NCI-H2227 treated with DMSO at 0.1 percent for 48 hours (cell line): ENCODE measurements at regions not wholly inside any gene's neighbourhood (a gene's known extent, or its start where the extent isn't known, plus 50 kb on each side); places are given as distances from the start of the nearest gene placed in this dataset.

Experiments
- DNase-seq: peaks from one replicate; lab custom pipeline; 2025; lab: John Stamatoyannopoulos, UW

- peak; percentile 22 for DNase-seq
Measured at GRCh38 chr2:136373841-136374240, 255.9 kb upstream of the CXCR4 start.

- DNase-seq, result no peak
Measured at GRCh38 chr2:136373029-136373428, 255.1 kb upstream of the CXCR4 start.

GRCh38 chr2:136363900-136364299 is 246.0 kb upstream of the CXCR4 start:
- no peak for DNase-seq

DNA sequence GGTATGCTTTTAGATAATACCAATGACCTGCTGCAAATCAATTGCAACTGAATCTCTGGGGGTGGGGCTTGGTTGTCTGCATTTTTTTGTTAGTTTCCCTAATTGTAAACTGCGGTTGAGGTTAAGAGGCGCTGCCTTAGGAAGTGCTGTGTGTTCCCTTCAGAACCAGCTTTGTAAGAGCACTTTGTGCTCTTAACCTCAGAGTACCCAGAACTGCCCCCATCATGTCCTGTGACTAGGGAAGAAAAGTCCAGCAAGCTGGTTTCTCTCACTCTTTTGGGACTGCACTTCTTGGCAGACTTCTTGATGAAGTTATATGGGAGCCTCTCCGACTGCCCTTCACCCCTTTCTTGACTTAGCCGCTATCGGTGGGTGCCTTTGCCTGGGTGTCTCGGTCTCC is 245.5 kb upstream of the CXCR4 start:
- no peak for DNase-seq

GRCh38 chr2:136362676-136363390 is 244.9 kb upstream of the CXCR4 start:
- DNase-seq, result no peak

DNA sequence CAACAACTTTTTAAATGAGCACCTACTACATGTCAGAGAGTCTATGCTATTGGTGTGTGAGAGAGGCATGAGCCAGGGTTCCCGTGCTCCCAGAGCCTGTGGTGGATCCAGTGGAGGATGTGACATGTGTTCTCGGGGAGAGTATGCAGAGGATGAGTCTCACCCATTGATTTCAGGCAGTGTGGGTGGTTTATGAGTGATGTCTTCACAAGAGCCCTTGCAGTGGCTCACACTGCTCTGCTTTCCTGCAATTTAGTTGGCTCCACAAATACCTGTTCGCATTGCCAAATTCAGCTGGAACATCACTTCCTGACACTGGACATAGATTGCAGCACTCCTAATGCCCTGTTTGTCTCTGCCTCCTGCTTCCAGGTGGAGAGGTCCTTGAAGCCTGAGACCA is 243.6 kb upstream of the CXCR4 start:
- DNase-seq, result no peak

GRCh38 chr2:136360790-136361189 is 242.8 kb upstream of the CXCR4 start:
- no peak for DNase-seq

DNA sequence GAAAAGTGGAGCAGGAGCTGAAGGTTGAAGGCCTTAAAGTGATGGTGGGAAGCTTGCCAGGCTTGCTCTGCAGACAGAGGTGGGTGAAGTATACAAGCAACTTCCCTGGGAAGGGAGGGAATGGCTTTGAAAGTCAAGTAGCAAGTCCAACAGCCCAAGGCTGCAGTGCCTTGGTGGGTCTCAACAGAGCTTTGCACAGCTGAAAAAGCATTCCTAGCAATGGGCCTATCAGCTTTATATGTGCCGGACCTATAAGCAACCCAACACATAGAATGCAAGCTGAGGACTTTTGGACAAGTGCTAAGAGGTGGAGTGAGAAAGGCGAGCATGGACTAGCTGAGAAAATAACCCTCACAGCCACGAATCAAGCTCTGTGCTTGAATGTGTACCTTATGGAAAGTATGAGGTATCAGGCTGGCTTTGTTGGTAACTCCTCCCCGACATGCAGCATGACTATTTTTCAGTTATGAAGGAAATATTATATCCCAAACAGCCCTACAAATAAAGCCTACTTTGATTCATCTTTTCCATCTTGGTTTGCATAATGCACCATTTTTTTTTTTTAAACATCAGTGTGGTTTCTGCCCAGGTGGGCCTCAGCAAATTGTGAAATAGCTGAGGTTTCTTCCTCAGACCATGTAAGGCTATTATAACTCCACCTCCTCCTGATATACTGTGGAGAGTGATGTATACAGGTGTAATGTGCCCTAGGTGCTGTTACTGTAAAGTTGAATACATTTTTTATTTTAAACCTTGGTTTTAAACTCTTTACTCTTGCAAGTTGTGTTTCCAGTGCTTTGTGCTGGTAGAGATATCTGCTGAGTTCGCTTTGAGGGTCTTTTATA is 241.4 kb upstream of the CXCR4 start:
- no peak for DNase-seq

DNA sequence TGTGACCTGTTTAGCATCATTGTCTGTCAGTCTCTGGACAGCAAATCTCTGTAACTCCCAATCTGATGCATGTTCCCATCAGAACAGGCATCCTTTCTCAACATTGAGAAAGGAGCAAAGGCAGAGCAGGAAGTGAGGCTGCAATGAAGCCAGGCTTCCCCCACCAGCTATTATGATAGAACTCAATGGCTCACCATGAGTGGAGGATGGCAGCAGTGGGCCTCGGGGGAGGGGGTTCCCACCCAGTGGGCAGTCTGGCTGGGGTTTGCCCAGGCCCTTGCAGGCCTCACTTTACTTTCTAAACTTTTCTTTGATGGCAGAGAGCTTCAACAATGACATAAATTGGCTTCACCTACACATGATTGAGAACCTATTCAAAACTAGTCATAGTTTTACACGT is 240.6 kb upstream of the CXCR4 start:
- no peak for DNase-seq

DNA sequence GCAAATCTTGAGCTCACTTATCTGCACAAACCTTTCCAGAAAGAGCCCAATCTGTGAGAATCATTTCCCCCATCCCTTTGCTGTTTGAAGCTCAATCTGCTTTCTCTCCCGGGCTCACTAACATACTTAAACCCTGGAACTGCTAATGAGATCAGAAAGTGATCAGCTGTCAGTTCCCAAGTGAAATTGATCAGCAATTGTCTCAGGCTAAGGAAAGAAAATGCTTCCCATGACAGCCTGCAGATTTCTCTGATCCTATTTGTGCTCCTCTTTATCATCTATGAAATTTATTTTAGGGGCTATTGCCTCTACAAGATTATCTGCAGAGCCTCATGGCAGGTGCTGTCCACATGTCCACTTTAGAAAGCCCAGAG is 239.0 kb upstream of the CXCR4 start:
- DNase-seq, result no peak

DNA sequence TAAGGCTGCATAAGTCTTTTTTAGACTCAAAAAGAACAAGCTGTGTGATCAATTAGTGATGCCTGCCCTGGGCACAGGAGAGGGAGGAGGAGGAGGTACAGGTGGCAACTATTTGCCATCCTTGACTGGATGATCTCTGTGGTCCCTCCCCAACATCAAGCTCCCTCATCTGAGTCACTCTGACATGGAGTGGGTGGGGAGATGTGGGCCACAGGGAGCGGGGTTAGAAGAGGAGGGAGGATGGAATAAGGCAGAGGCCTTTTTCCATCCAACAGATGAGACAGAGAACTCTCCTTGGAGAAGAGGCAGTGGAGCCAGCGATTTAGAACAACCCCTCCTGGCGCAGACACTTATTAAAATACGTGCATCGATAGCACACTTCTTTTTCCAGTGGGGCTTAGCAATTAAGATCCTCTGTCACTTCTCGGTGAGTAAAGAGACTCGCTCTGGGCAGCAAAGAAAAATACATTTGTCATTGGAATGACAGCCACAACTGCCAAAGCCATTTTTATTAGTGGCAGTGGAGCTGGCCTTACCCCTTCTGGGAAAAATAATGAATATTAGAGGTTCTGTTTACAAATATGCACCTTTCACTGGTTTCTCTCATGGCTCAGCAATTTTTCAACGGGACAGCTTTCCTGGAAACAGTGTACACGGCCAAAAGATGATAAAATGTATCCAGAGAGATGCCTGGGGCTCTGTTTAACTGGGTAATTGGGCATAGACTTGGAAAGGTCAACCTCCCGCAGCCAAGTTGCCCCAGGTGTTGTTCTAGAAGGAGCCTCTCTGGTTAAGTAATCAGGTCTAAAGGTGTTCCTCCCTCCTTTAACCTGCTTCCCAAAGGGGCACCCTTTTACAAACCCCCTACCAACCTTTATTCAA is 238.4 kb upstream of the CXCR4 start:
- peak; percentile 27 for DNase-seq

- DNase-seq, result no peak
Measured at GRCh38 chr2:136351684-136352083, 233.7 kb upstream of the CXCR4 start.

DNA sequence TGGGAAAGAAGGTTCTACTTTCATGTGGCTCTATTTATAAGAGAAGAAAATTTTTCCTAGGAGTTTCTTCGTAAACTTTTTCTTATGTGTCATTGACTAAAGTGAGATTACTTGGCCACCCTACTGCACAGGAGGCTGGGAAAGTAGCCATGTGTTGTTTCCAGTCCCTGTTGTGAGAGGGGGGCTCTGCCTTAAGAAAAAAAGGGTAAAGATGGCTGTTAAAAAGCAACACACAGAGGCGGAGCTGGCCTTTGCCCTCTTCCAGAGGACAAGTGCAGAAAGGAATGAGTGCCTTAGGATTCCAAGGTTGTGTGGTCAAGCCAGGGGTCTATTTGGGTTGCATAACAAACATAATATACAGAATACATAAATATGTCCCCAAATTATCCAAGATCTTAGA is 230.0 kb upstream of the CXCR4 start:
- DNase-seq, result no peak

DNA sequence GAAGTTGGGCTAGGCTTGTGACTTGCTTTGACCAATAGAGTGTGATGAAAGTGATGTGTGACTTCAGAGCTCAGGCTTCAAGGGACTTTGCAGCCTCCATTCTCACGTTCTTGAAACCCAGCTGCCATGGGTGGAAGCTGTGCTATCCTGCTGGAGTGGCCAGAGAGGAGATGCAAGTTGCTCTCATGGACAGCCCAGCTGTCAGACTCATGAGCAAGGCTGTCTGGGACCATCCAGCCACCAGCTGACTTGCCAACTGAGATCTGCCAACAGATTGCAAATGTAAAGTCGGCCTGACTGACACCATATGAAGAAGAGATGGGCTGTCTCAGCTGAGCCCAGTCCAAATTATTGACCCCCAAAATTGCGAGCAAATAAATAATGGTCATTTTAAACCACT is 226.4 kb upstream of the CXCR4 start:
- DNase-seq, result no peak

GRCh38 chr2:136342138-136342537 is 224.2 kb upstream of the CXCR4 start:
- DNase-seq, result no peak

GRCh38 chr2:136334967-136335366 is 217.0 kb upstream of the CXCR4 start:
- DNase-seq, result no peak

GRCh38 chr2:136332436-136333095 is 214.6 kb upstream of the CXCR4 start:
- DNase-seq, result no peak

DNA sequence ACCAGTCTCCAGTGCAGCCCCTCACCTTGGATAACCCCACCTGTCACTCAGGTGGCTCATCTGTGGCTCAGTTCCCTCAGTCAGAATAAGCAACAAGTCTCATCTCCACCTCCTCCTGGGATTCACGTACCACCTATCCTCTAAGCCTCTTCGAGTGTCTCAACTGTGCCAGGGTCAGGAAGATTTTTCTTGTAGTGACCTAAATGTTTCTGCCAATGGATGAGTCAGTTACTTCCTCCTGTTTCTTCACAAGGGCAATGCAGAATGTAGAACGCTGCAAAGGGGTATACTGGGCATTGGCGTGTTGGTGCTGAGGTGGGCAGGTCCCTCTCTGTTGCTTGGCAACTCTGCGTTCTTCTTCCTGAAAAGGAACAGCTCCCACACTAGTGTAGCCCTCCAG is 213.3 kb upstream of the CXCR4 start:
- DNase-seq, result no peak

GRCh38 chr2:136328207-136328795 is 210.4 kb upstream of the CXCR4 start:
- peak; percentile 59 for DNase-seq

DNA sequence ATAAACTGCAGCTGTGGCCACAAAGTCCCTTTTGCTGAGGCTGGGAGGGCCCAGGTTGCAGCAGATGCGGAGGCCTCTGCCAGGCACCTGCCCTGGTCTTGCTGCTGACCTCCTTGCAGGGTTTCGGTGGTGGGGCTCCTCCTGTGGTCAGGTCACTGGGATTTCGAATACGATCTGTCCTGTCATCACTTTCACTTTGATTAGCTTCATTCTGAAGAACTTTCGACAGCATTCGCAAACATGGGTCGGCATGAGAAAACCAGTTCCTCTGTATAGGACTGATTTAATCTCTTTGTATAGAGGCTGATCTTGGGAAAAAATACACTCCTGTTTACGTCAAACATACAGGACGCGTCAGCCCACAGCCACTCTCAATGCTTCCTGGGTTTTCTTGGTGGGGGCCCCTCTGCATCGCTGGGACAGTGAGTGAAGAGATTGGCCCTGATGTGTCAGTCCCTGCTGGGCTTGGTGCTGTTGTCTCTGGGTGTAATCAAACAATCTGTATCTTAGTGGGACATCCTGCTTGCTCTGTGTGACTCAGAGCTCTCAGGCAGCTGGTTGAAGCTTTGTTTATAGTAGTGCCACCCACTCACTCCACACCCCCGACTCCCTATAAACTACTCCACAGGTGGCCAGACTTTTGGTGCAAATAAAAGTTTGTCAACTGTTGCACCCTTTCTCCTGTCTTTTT is 209.4 kb upstream of the CXCR4 start:
- no peak for DNase-seq

- DNase-seq, result no peak
Measured at GRCh38 chr2:136325844-136326331, 207.9 kb upstream of the CXCR4 start.
